ENCODE measurements at regions not wholly inside any gene's neighbourhood (a gene's known extent, or its start where the extent isn't known, plus 50 kb on each side); places are given as distances from the start of the nearest gene placed in this dataset.

- ChIA-PET CTCF (no interaction called here), POLR2A (no interaction called here)
- no peak overlapping the region for H3K4me3 ChIP-seq (ENCODE audit: low read depth, low read length)
- DNase-seq (ENCODE audit: low read depth, low spot score) = no peak
- no peak for TF ChIP-seq CTCF (IDR thresholded peaks at IDR 0.05; ENCODE audit: insufficient read depth, low read length, missing control alignments)
These were observed 355.9 kb upstream of the TMEM229A start for GRCh38 chr7:124388751-124389150.

- DNase-seq (ENCODE audit: low read depth, low spot score) = no peak
- no peak overlapping the region for H3K4me3 ChIP-seq (ENCODE audit: low read depth, low read length)
- no peak for TF ChIP-seq CTCF (IDR thresholded peaks at IDR 0.05; ENCODE audit: insufficient read depth, low read length, missing control alignments)
- POLR2A ChIA-PET = no interaction called here
- CTCF ChIA-PET = no interaction called here
These were observed 354.2 kb upstream of the TMEM229A start for GRCh38 chr7:124387056-124387455.

- TF ChIP-seq CTCF (IDR thresholded peaks at IDR 0.05; ENCODE audit: insufficient read depth, low read length, missing control alignments) = no peak
- ChIA-PET POLR2A (no interaction called here), CTCF (no interaction called here)
- no peak for DNase-seq (ENCODE audit: low read depth, low spot score)
- no peak overlapping the region for H3K4me3 ChIP-seq (ENCODE audit: low read depth, low read length)
These were observed 346.4 kb upstream of the TMEM229A start for GRCh38 chr7:124379296-124379695.

GRCh38 chr7:124376111-124376510 is 343.2 kb upstream of the TMEM229A start:
- ChIA-PET CTCF (no interaction called here), POLR2A (no interaction called here)
- no peak for DNase-seq (ENCODE audit: low read depth, low spot score)
- H3K4me3 ChIP-seq (ENCODE audit: low read depth, low read length) = no peak overlapping the region
- no peak for TF ChIP-seq CTCF (IDR thresholded peaks at IDR 0.05; ENCODE audit: insufficient read depth, low read length, missing control alignments)

- CTCF ChIA-PET = no interaction called here
- no peak overlapping the region for H3K4me3 ChIP-seq (ENCODE audit: low read depth, low read length)
- DNase-seq (ENCODE audit: low read depth, low spot score) = no peak
These were observed 342.5 kb upstream of the TMEM229A start for GRCh38 chr7:124375391-124375790.

GRCh38 chr7:124369310-124369709 is 336.4 kb upstream of the TMEM229A start:
- CTCF ChIA-PET = no interaction called here
- no peak for TF ChIP-seq CTCF (IDR thresholded peaks at IDR 0.05; ENCODE audit: insufficient read depth, low read length, missing control alignments)
- no peak overlapping the region for H3K4me3 ChIP-seq (ENCODE audit: low read depth, low read length)
- POLR2A ChIA-PET = no interaction called here
- DNase-seq (ENCODE audit: low read depth, low spot score) = no peak

More at GRCh38 chr7:124375391-124375790, 342.5 kb upstream of the TMEM229A start:
- POLR2A ChIA-PET = no interaction called here
- TF ChIP-seq CTCF (IDR thresholded peaks at IDR 0.05; ENCODE audit: insufficient read depth, low read length, missing control alignments) = no peak

Data from AG04449 (cell line).